ENCODE measurements at regions not wholly inside any gene's neighbourhood (a gene's known extent, or its start where the extent isn't known, plus 50 kb on each side); places are given as distances from the start of the nearest gene placed in this dataset.

- DNase-seq (no peak), ATAC-seq (ENCODE audit: insufficient read depth, low read depth) (no peak)
- Histone ChIP-seq H3K4me2 (ENCODE audit: insufficient read depth, low read length) (no peak overlapping the region), H3K9me3 (ENCODE audit: insufficient read depth, low read length, severe bottlenecking) (no peaks in the 10 kb centered on the region), H4K20me1 (ENCODE audit: insufficient read depth, low read length) (no peaks in the 10 kb centered on the region), H3K27me3 (ENCODE audit: insufficient read depth, low read length, poor library complexity) (no peaks in the 10 kb centered on the region), H3K27ac (ENCODE audit: low read length) (no peak overlapping the region), H3K79me2 (ENCODE audit: insufficient read depth, low read length) (no peaks in the 10 kb centered on the region), H2AFZ (ENCODE audit: low read depth, low read length) (no peak overlapping the region), H3K4me3 (ENCODE audit: low read depth in 1 of 2, low read length in 2 of 2) (no peak overlapping the region), H3K9ac (ENCODE audit: low read depth, low read length) (no peak overlapping the region), H3K4me1 (ENCODE audit: insufficient read depth, low read length) (no peaks in the 10 kb centered on the region), H3K36me3 (ENCODE audit: insufficient read depth, low read length) (no peaks in the 10 kb centered on the region)
- no peak for TF ChIP-seq CTCF (IDR thresholded peaks at IDR 0.05; ENCODE audit: borderline replicate concordance, extremely low read depth, low read length, poor library complexity, severe bottlenecking)
- no peak for TF ChIP-seq EZH2 (IDR thresholded peaks at IDR 0.05; ENCODE audit: borderline replicate concordance, low read depth, low read length, severe bottlenecking)
Measured at GRCh38 chr5:58317808-58318207, 142.1 kb downstream of the PLK2 start.

GRCh38 chr5:58317009-58317408 is 142.9 kb downstream of the PLK2 start:
- H3K27ac ChIP-seq (ENCODE audit: low read length): no peak overlapping the region
- no peak overlapping the region for H3K9ac ChIP-seq (ENCODE audit: low read depth, low read length)
- H3K27me3 ChIP-seq (ENCODE audit: insufficient read depth, low read length, poor library complexity): no peaks in the 10 kb centered on the region
- H2AFZ ChIP-seq (ENCODE audit: low read depth, low read length): no peak overlapping the region
- no peaks in the 10 kb centered on the region for H4K20me1 ChIP-seq (ENCODE audit: insufficient read depth, low read length)
- no peak overlapping the region for H3K4me2 ChIP-seq (ENCODE audit: insufficient read depth, low read length)
- no peaks in the 10 kb centered on the region for H3K4me1 ChIP-seq (ENCODE audit: insufficient read depth, low read length)
- no peak overlapping the region for H3K4me3 ChIP-seq (ENCODE audit: low read depth in 1 of 2, low read length in 2 of 2)
- ATAC-seq (ENCODE audit: insufficient read depth, low read depth): no peak
- H3K79me2 ChIP-seq (ENCODE audit: insufficient read depth, low read length): no peaks in the 10 kb centered on the region
- H3K9me3 ChIP-seq (ENCODE audit: insufficient read depth, low read length, severe bottlenecking): no peaks in the 10 kb centered on the region
- DNase-seq: no peak
- no peak for TF ChIP-seq EZH2 (IDR thresholded peaks at IDR 0.05; ENCODE audit: borderline replicate concordance, low read depth, low read length, severe bottlenecking)
- TF ChIP-seq CTCF (IDR thresholded peaks at IDR 0.05; ENCODE audit: borderline replicate concordance, extremely low read depth, low read length, poor library complexity, severe bottlenecking): no peak
- no peaks in the 10 kb centered on the region for H3K36me3 ChIP-seq (ENCODE audit: insufficient read depth, low read length)

GRCh38 chr5:58315794-58316193 is 144.1 kb downstream of the PLK2 start:
- TF ChIP-seq EZH2 (IDR thresholded peaks at IDR 0.05; ENCODE audit: borderline replicate concordance, low read depth, low read length, severe bottlenecking): no peak
- no peak for TF ChIP-seq CTCF (IDR thresholded peaks at IDR 0.05; ENCODE audit: borderline replicate concordance, extremely low read depth, low read length, poor library complexity, severe bottlenecking)
- Histone ChIP-seq H3K4me1 (ENCODE audit: insufficient read depth, low read length) (no peaks in the 10 kb centered on the region), H3K9me3 (ENCODE audit: insufficient read depth, low read length, severe bottlenecking) (no peaks in the 10 kb centered on the region), H3K27ac (ENCODE audit: low read length) (no peak overlapping the region), H3K79me2 (ENCODE audit: insufficient read depth, low read length) (no peaks in the 10 kb centered on the region), H4K20me1 (ENCODE audit: insufficient read depth, low read length) (no peaks in the 10 kb centered on the region), H3K36me3 (ENCODE audit: insufficient read depth, low read length) (no peaks in the 10 kb centered on the region), H3K4me2 (ENCODE audit: insufficient read depth, low read length) (no peak overlapping the region), H2AFZ (ENCODE audit: low read depth, low read length) (no peak overlapping the region), H3K9ac (ENCODE audit: low read depth, low read length) (no peak overlapping the region), H3K27me3 (ENCODE audit: insufficient read depth, low read length, poor library complexity) (no peaks in the 10 kb centered on the region), H3K4me3 (ENCODE audit: low read depth in 1 of 2, low read length in 2 of 2) (no peak overlapping the region)
- DNase-seq: no peak
- ATAC-seq (ENCODE audit: insufficient read depth, low read depth): no peak
